Left kidney (tissue), 1 donor: ENCODE measurements at regions not wholly inside any gene's neighbourhood (a gene's known extent, or its start where the extent isn't known, plus 50 kb on each side); places are given as distances from the start of the nearest gene placed in this dataset.

Source experiments
- DNase-seq: peaks from one replicate; pipeline ENCODE4 v3.0.0-alpha.2; 2013

- no peak for DNase-seq
Observed at GRCh38 chr6:15716889-15717288, 54.1 kb upstream of the DTNBP1 start.

- DNase-seq = no peak
Observed at GRCh38 chr6:15715851-15716250, 53.0 kb upstream of the DTNBP1 start.

GRCh38 chr6:15715060-15715459 is 52.2 kb upstream of the DTNBP1 start:
- DNase-seq = no peak

- no peak for DNase-seq
Observed at GRCh38 chr6:15714658-15715057, 51.8 kb upstream of the DTNBP1 start.

- DNase-seq = no peak
Observed at GRCh38 chr6:15713325-15713724, 50.5 kb upstream of the DTNBP1 start.

- no peak for DNase-seq
Observed at GRCh38 chr6:15712797-15713196, 50.0 kb upstream of the DTNBP1 start.
